HepG2 (cell line): ENCODE measurements at regions not wholly inside any gene's neighbourhood (a gene's known extent, or its start where the extent isn't known, plus 50 kb on each side); places are given as distances from the start of the nearest gene placed in this dataset.

Source experiments
- ATAC-seq: fragments of 200-7000 bp; cut with Tn5 transposase; 3 replicates; pipeline ENCODE4 v1.9.1; 2020; ENCODE audit warnings: mild to moderate bottlenecking, moderate library complexity
- BruUV-seq: library from RNA; stranded (reverse); fragments of 400-500 nt; replicated peaks from 2 replicates; lab custom pipeline; 2021; lab: Mats Ljungman, UMichigan
- CTCF ChIA-PET: fragments of 300-600 bp; formaldehyde crosslinking; extraction: SDS; loops from one replicate; lab custom pipeline; 2021; ENCODE audit warnings: low total read pairs, inconsistent platforms, low intra/inter-chr PET ratio; lab: Yijun Ruan, JAX
- POLR2A ChIA-PET: fragments of 350-600 bp; sonication (Branson Sonifier 250); formaldehyde crosslinking; loops from one replicate; lab custom pipeline; 2020; ENCODE audit warnings: antibody characterized with exemption, inconsistent platforms; lab: Yijun Ruan, JAX
- DNase-seq: peaks from one replicate; pipeline ENCODE4 v3.0.0-alpha.2; 2015; ENCODE audit warnings: low spot score
- FAIRE-seq: peaks from 3 replicates; lab custom pipeline; 2011; peaks lifted over from hg19 to GRCh38; lab: Jason Lieb, UNC
- H2AFZ ChIP-seq: one replicate; pipeline ENCODE4 v1.6.1; 2011; ENCODE audit warnings: low read length, inconsistent platforms
- H3K27ac ChIP-seq: fragments of 300-600 bp; 3 replicates; pipeline ENCODE4 v1.8.0; 2011; ENCODE audit warnings: mixed run types, mild to moderate bottlenecking, mixed read lengths, low read length, inconsistent platforms; ENCODE audit not compliant: insufficient read depth; ENCODE audit errors: extremely low read length
- H3K27me3 ChIP-seq, 2 experiments: fragments of 200-600 bp in 1 of 2; 2 replicates in 1 of 2; 3 replicates in 1 of 2; pipeline versions ENCODE4 v1.6.0 to v1.8.0; 2011; ENCODE audit warnings: low read length in 2 of 2, mild to moderate bottlenecking in 2 of 2, moderate library complexity in 2 of 2, inconsistent platforms in 1 of 2; ENCODE audit not compliant: insufficient read depth in 2 of 2, control insufficient read depth in 1 of 2
- H3K36me3 ChIP-seq, 2 experiments: fragments of 200-600 bp in 1 of 2; replicated peaks in 1 of 2; 2 replicates in 1 of 2; 3 replicates in 1 of 2; pipeline versions ENCODE4 v1.5.1 to v1.8.0; 2011; ENCODE audit warnings: low read length in 2 of 2, inconsistent platforms in 1 of 2; ENCODE audit not compliant: insufficient read depth in 2 of 2, control insufficient read depth in 1 of 2
- H3K4me1 ChIP-seq: 2 replicates; pipeline ENCODE4 v1.5.1; 2012; ENCODE audit warnings: low read length, inconsistent platforms; ENCODE audit not compliant: insufficient read depth
- H3K4me2 ChIP-seq: 2 replicates; pipeline ENCODE4 v1.6.0; 2011; ENCODE audit warnings: low read depth, low read length, inconsistent platforms
- H3K4me3 ChIP-seq, 3 experiments: fragments of 200-600 bp in 1 of 3; sonication (generic), shearing (Covaris generic) in 1 of 3; replicated peaks in 1 of 3; 2 replicates each; pipeline ENCODE4 v1.5.1; 2011 to 2016; ENCODE audit warnings: low read length in 3 of 3, inconsistent platforms in 2 of 3, low read depth in 2 of 3, mild to moderate bottlenecking in 2 of 3, control low read depth in 1 of 3, mixed read lengths in 1 of 3; ENCODE audit not compliant: insufficient read depth in 1 of 3
- H3K79me2 ChIP-seq: one replicate; pipeline ENCODE4 v1.6.1; 2011; ENCODE audit warnings: low read length, inconsistent platforms; ENCODE audit not compliant: insufficient read depth
- H3K9ac ChIP-seq: 2 replicates; pipeline ENCODE4 v1.6.0; 2011; ENCODE audit warnings: mild to moderate bottlenecking, low read depth, low read length, inconsistent platforms; ENCODE audit not compliant: insufficient read depth
- H3K9me3 ChIP-seq: 2 replicates; pipeline ENCODE4 v1.5.1; 2012; ENCODE audit warnings: mild to moderate bottlenecking, low read length
- H4K20me1 ChIP-seq: 2 replicates; pipeline ENCODE4 v1.6.0; 2011; ENCODE audit warnings: inconsistent platforms, mild to moderate bottlenecking, low read length, moderate library complexity; ENCODE audit not compliant: insufficient read depth
- LCORL ChIP-seq, 2 experiments: fragments of 450-650 bp in 1 of 2; sonication (generic) in 1 of 2; formaldehyde crosslinking in 1 of 2; IDR thresholded peaks; 2 replicates each; pipeline versions ENCODE4 v1.5.0 to v1.6.1; 2017 to 2020; ENCODE audit warnings: antibody characterized with exemption in 1 of 2, missing genetic modification reagents in 1 of 2
- POGK ChIP-seq: sonication (generic); formaldehyde crosslinking; conservative IDR thresholded peaks from 2 replicates; pipeline ENCODE4 v1.8.0; 2022; ENCODE audit warnings: mild to moderate bottlenecking, moderate library complexity, missing genetic modification reagents
- POGZ ChIP-seq: sonication (generic); formaldehyde crosslinking; IDR thresholded peaks from 2 replicates; pipeline ENCODE4 v1.4.0; 2020; ENCODE audit warnings: mild to moderate bottlenecking, missing genetic modification reagents
- SAP130 ChIP-seq: IDR thresholded peaks from 2 replicates; pipeline ENCODE4 v1.6.1; 2016; ENCODE audit warnings: low read depth
- ZBTB44 ChIP-seq: sonication (generic); formaldehyde crosslinking; IDR thresholded peaks from 2 replicates; pipeline ENCODE4 v1.4.0; 2020; ENCODE audit warnings: missing genetic modification reagents
- ZNF30 ChIP-seq: sonication (generic); formaldehyde crosslinking; IDR thresholded peaks from 2 replicates; pipeline ENCODE4 v1.5.0; 2020; ENCODE audit warnings: mild to moderate bottlenecking, missing genetic modification reagents
- ZNF7 ChIP-seq: IDR thresholded peaks from 2 replicates; pipeline ENCODE4 v1.6.1; 2016; ENCODE audit warnings: missing biosample characterization, missing genetic modification reagents
- WGBS: methylation state at CpG from one replicate; pipeline ENCODE4 v1.1.6; 2017; ENCODE audit warnings: low lambda C conversion rate; 5-methylcytosine and 5-hydroxymethylcytosine counted together
- in situ Hi-C: cut with HindIII; loops from 2 replicates; pipeline ENCODE4 v1.10.0; 2017; ENCODE audit warnings: low pct_unique_long_range_greater_than_20kb; ENCODE audit not compliant: extremely low pct_ligation_motif_present
- intact Hi-C: fragments of 100-400 bp; cut with micrococcal nuclease; formaldehyde crosslinking; loops from one replicate; pipeline ENCODE4 v1.10.0; 2022; ENCODE audit not compliant: unreplicated experiment

DNA sequence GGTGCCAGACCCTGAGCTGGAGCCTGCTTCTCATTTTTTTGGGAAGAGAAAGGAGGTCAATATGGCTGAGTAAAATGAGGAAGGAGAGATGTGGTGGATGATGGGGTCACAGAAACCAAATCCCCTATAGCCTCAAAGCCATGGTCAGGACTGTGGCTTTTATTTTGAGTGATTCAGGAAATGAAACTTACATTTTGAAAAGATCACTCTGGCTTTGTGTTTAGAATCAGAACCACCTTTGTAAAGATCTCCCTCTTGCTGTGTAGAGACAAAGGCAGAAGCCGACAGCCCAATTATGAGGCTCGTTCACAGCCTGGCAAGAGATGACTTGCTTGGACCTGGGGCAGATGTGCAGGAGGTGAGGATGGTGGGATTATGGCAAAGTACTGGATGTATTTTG lies 121.6 kb upstream of the ANKFN1 start:
- TF ChIP-seq SAP130 (CRISPR knock-in tag) (no peak), ZNF30 (CRISPR knock-in tag) (no peak), ZBTB44 (CRISPR knock-in tag) (no peak), POGZ (CRISPR knock-in tag) (no peak), LCORL (IDR thresholded peaks at IDR 0.05) (no peak), LCORL (CRISPR knock-in tag; IDR thresholded peaks at IDR 0.05) (no peak), POGK (CRISPR knock-in tag) (no peak), ZNF7 (no peak)

More for the DNA sequence above, 121.6 kb upstream of the ANKFN1 start:
- Histone ChIP-seq H3K27me3 (0 out of 5 replicates have a peak, but pooled peaks cover 0 to 3% of the 10 kb centered on the region in 2 experiments), H3K79me2 (no peaks in the 10 kb centered on the region), H3K4me1 (no peaks in the 10 kb centered on the region), H3K9ac (no peak overlapping the region), H3K4me2 (no peak overlapping the region), H3K4me3 (no peak overlapping the region), H3K36me3 (no peaks in the 10 kb centered on the region), H4K20me1 (no peaks in the 10 kb centered on the region), H2AFZ (no peak overlapping the region), H3K27ac (no peak overlapping the region), H3K9me3 (no peaks in the 10 kb centered on the region)
- FAIRE-seq (no peak), ATAC-seq (no peak), DNase-seq (no peak)
- ChIA-PET POLR2A (no interaction called here), CTCF (no interaction called here)
- no TSS peak for BruUV-seq
- 0% methylated on average over 2 of the region's 2 CpGs for WGBS
- intact Hi-C loops (no loop called here), in situ Hi-C loops (no loop called here)
